Neural cell (in vitro differentiated cells): ENCODE measurements at regions not wholly inside any gene's neighbourhood (a gene's known extent, or its start where the extent isn't known, plus 50 kb on each side); places are given as distances from the start of the nearest gene placed in this dataset.

Experiments used
- H2AFZ ChIP-seq: fragments of 200-600, 300-800 bp; sonication (generic), shearing (Covaris generic); 2 replicates; pipeline ENCODE4 v1.6.0; 2014; ENCODE audit warnings: low read depth, mild to moderate bottlenecking, antibody characterized with exemption, low read length, moderate library complexity
- H3F3A ChIP-seq: fragments of 200-600 bp; shearing (Covaris generic); 2 replicates; pipeline ENCODE4 v1.6.1; 2016; ENCODE audit warnings: mild to moderate bottlenecking, moderate library complexity, mixed read lengths, antibody characterized with exemption, low read length; ENCODE audit not compliant: insufficient read depth, poor library complexity, severe bottlenecking
- H3K27ac ChIP-seq: fragments of 200-600, 300-800 bp; sonication (generic), shearing (Covaris generic); 2 replicates; pipeline ENCODE4 v1.5.1; 2014; ENCODE audit warnings: mild to moderate bottlenecking, low read length, moderate library complexity
- H3K27me3 ChIP-seq: fragments of 300-800, 200-600 bp; sonication (generic), shearing (Covaris generic); 2 replicates; pipeline ENCODE4 v1.6.0; 2014; ENCODE audit warnings: mild to moderate bottlenecking, low read depth, low read length, moderate library complexity; ENCODE audit not compliant: insufficient read depth
- H3K36me3 ChIP-seq: fragments of 300-800, 200-600 bp; sonication (generic), shearing (Covaris generic); 2 replicates; pipeline ENCODE4 v1.5.1; 2014; ENCODE audit warnings: mild to moderate bottlenecking, antibody characterized with exemption, low read length, moderate library complexity; ENCODE audit not compliant: insufficient read depth
- H3K4me2 ChIP-seq: fragments of 300-800, 200-600 bp; sonication (generic), shearing (Covaris generic); 2 replicates; pipeline ENCODE4 v1.6.0; 2014; ENCODE audit warnings: mild to moderate bottlenecking, low read length
- H3K4me3 ChIP-seq: fragments of 300-800, 200-600 bp; sonication (generic), shearing (Covaris generic); 2 replicates; pipeline ENCODE4 v1.5.1; 2014; ENCODE audit warnings: mild to moderate bottlenecking, low read length, moderate library complexity
- H3K79me2 ChIP-seq: fragments of 200-600 bp; shearing (Covaris generic); replicated peaks from 2 replicates; pipeline ENCODE4 v1.6.0; 2014; ENCODE audit warnings: mild to moderate bottlenecking, low read length, moderate library complexity; ENCODE audit not compliant: insufficient read depth
- H3K9ac ChIP-seq: fragments of 300-800, 200-600 bp; sonication (generic), shearing (Covaris generic); 2 replicates; pipeline ENCODE4 v1.6.1; 2016; ENCODE audit warnings: mild to moderate bottlenecking, low read length, mixed read lengths
- H3K9me2 ChIP-seq: fragments of 200-600 bp; shearing (Covaris generic); 2 replicates; pipeline ENCODE4 v1.6.1; 2016; ENCODE audit warnings: mild to moderate bottlenecking, low read length, mixed read lengths; ENCODE audit not compliant: insufficient read depth
- H3K9me3 ChIP-seq: fragments of 200-600, 300-800 bp; sonication (generic), shearing (Covaris generic); 2 replicates; pipeline ENCODE4 v1.6.1; 2016; ENCODE audit warnings: mild to moderate bottlenecking, mixed run types, low read length, moderate library complexity, mixed read lengths
- H4K20me1 ChIP-seq: fragments of 200-600 bp; shearing (Covaris generic); 2 replicates; pipeline ENCODE4 v1.6.1; 2016; ENCODE audit warnings: mild to moderate bottlenecking, mixed run types; ENCODE audit not compliant: insufficient read depth
- EP300 ChIP-seq: fragments of 450-650 bp; conservative IDR thresholded peaks from 2 replicates; pipeline ENCODE4 v1.6.1; 2014; ENCODE audit warnings: antibody characterized with exemption, mild to moderate bottlenecking, moderate library complexity; ENCODE audit not compliant: poor library complexity, severe bottlenecking
- EZH2 ChIP-seq: fragments of 200-600, 300-800 bp; shearing (Covaris generic), sonication (generic); IDR thresholded peaks from 2 replicates; pipeline ENCODE4 v1.6.1; 2014; ENCODE audit warnings: antibody characterized with exemption, low read length, borderline replicate concordance, mild to moderate bottlenecking; ENCODE audit not compliant: insufficient read depth, poor library complexity, severe bottlenecking
- MXI1 ChIP-seq: fragments of 450-650 bp; conservative IDR thresholded peaks from 2 replicates; pipeline ENCODE4 v1.6.1; 2014; ENCODE audit warnings: antibody characterized with exemption, mild to moderate bottlenecking; ENCODE audit not compliant: poor library complexity, severe bottlenecking
- POLR2AphosphoS5 ChIP-seq: IDR thresholded peaks from 2 replicates; pipeline ENCODE4 v1.6.1; 2012
- RAD21 ChIP-seq: fragments of 450-650 bp; conservative IDR thresholded peaks from 2 replicates; pipeline ENCODE4 v1.6.1; 2014; ENCODE audit warnings: antibody characterized with exemption, mild to moderate bottlenecking, moderate library complexity
- SMC3 ChIP-seq: fragments of 450-650 bp; conservative IDR thresholded peaks from 2 replicates; pipeline ENCODE4 v1.6.1; 2014; ENCODE audit warnings: antibody characterized with exemption, mild to moderate bottlenecking, moderate library complexity; ENCODE audit not compliant: poor library complexity
- TAF1 ChIP-seq: IDR thresholded peaks from 2 replicates; pipeline ENCODE4 v1.6.1; 2012; ENCODE audit warnings: low read depth
- TF ChIP-seq, protein P1 (sequence below): fragments of 450-650 bp; IDR thresholded peaks from 2 replicates; pipeline ENCODE4 v1.5.1; 2014; ENCODE audit warnings: antibody characterized with exemption, mild to moderate bottlenecking, moderate library complexity; ENCODE audit not compliant: poor library complexity, severe bottlenecking
- TF ChIP-seq, protein P2 (sequence below): IDR thresholded peaks from 2 replicates; pipeline ENCODE4 v1.6.1; 2012; ENCODE audit warnings: borderline replicate concordance

DNA sequence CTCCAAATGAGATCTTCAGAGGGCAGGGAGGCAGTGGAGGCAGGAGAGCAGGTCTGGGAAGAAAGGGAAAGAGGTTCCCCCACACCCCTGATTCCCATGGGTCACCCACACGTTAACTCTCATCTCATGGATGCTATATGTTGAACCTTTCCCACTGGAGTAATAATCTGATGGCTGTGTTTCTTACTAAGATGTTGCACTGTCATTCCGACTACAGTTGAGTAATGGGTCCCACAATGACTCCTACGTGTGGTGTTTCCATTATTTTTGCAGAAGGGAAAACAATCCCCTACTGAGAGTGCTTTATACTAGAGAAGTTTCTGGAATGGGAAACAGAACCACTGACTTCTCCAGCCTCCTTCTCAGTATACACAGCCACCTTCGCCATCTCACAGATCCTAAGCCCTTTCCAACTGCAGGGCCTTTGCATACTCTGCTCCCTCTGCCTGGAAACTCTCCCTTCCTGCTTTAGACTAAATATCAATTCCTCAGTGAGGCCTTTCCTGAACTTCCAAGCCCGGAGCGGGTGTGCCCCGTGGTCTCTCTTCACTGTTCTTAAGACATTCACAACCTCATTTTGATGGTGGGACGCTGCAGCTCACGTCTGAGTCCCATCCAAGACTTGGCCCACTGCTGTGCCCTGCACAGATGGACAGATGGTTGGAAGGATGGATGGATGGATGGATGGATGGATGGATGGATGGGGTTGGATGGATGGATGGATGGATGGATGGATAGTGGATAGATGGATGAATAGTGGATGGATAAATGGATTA, 238.6 kb upstream of the PMEPA1 start:
- H3K9me3 ChIP-seq: no peaks in the 10 kb centered on the region
- H4K20me1 ChIP-seq: no peaks in the 10 kb centered on the region
- H3K36me3 ChIP-seq: no peaks in the 10 kb centered on the region
- H3K9me2 ChIP-seq: no peaks in the 10 kb centered on the region
- H2AFZ ChIP-seq: no peak overlapping the region
- no peaks in the 10 kb centered on the region for H3K79me2 ChIP-seq
- H3K27ac ChIP-seq: no peak overlapping the region
- H3K4me2 ChIP-seq: no peak overlapping the region
- H3K9ac ChIP-seq: no peak overlapping the region
- H3K27me3 ChIP-seq: no peaks in the 10 kb centered on the region
- H3F3A ChIP-seq: no peaks in the 10 kb centered on the region
- H3K4me3 ChIP-seq: no peak overlapping the region
- TF ChIP-seq SMC3 (no peak), TAF1 (no peak), RAD21 (no peak), EZH2 (no peak), POLR2AphosphoS5 (no peak), MXI1 (no peak), EP300 (no peak)
- TF ChIP-seq, protein P1, sequence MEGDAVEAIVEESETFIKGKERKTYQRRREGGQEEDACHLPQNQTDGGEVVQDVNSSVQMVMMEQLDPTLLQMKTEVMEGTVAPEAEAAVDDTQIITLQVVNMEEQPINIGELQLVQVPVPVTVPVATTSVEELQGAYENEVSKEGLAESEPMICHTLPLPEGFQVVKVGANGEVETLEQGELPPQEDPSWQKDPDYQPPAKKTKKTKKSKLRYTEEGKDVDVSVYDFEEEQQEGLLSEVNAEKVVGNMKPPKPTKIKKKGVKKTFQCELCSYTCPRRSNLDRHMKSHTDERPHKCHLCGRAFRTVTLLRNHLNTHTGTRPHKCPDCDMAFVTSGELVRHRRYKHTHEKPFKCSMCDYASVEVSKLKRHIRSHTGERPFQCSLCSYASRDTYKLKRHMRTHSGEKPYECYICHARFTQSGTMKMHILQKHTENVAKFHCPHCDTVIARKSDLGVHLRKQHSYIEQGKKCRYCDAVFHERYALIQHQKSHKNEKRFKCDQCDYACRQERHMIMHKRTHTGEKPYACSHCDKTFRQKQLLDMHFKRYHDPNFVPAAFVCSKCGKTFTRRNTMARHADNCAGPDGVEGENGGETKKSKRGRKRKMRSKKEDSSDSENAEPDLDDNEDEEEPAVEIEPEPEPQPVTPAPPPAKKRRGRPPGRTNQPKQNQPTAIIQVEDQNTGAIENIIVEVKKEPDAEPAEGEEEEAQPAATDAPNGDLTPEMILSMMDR: no peak
- TF ChIP-seq, protein P2, sequence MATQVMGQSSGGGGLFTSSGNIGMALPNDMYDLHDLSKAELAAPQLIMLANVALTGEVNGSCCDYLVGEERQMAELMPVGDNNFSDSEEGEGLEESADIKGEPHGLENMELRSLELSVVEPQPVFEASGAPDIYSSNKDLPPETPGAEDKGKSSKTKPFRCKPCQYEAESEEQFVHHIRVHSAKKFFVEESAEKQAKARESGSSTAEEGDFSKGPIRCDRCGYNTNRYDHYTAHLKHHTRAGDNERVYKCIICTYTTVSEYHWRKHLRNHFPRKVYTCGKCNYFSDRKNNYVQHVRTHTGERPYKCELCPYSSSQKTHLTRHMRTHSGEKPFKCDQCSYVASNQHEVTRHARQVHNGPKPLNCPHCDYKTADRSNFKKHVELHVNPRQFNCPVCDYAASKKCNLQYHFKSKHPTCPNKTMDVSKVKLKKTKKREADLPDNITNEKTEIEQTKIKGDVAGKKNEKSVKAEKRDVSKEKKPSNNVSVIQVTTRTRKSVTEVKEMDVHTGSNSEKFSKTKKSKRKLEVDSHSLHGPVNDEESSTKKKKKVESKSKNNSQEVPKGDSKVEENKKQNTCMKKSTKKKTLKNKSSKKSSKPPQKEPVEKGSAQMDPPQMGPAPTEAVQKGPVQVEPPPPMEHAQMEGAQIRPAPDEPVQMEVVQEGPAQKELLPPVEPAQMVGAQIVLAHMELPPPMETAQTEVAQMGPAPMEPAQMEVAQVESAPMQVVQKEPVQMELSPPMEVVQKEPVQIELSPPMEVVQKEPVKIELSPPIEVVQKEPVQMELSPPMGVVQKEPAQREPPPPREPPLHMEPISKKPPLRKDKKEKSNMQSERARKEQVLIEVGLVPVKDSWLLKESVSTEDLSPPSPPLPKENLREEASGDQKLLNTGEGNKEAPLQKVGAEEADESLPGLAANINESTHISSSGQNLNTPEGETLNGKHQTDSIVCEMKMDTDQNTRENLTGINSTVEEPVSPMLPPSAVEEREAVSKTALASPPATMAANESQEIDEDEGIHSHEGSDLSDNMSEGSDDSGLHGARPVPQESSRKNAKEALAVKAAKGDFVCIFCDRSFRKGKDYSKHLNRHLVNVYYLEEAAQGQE: no peak

DNA sequence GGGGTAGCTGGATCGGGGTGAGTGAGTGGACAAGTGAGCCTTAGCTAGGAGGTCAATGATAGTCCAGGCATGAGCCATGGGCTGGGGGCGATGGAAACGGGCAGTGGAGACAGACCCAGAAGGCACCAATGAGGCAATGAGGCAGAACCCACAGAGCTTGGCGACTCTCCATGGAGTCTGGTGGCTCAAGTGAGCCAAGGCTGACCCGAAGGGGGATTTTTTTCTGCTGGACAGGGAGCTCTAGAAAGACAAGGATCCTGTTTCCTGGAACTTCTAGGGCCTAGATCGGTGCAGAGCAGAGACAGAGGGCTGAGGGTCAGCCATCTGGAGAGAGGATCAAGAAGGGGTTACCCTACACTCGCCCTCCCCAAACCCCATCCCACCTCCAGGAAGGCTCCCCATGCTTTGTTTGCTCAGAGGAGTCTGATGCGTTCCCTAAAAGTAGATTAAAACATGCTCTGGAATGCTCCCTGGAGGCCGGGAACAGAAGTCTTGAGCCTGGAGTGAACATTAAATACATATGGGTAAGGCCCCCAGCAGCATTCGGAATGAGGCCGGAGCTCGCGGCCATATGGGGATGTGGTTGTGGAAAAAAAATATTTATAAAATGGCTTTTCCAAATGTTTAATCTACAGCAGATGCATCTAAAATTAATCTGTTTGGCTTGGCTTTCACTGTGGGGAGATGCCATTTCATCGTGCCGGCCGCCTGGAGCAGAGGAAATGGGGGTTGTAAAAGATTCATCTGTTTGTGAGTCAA, 237.8 kb upstream of the PMEPA1 start:
- no peaks in the 10 kb centered on the region for H4K20me1 ChIP-seq

More for the DNA sequence above, 237.8 kb upstream of the PMEPA1 start:
- Histone ChIP-seq H3K79me2 (no peaks in the 10 kb centered on the region), H3F3A (no peaks in the 10 kb centered on the region), H2AFZ (no peak overlapping the region), H3K36me3 (no peaks in the 10 kb centered on the region), H3K27me3 (no peaks in the 10 kb centered on the region), H3K9ac (no peak overlapping the region), H3K9me2 (no peaks in the 10 kb centered on the region), H3K4me3 (no peak overlapping the region), H3K9me3 (no peaks in the 10 kb centered on the region), H3K27ac (no peak overlapping the region), H3K4me2 (no peak overlapping the region)
- TF ChIP-seq EP300 (no peak), RAD21 (no peak), SMC3 (no peak), POLR2AphosphoS5 (no peak), TAF1 (no peak), EZH2 (no peak), MXI1 (no peak)
- TF ChIP-seq, protein P2: no peak
- TF ChIP-seq, protein P1: no peak
